Renal pelvis (tissue), 1 donor: ENCODE measurements at regions not wholly inside any gene's neighbourhood (a gene's known extent, or its start where the extent isn't known, plus 50 kb on each side); places are given as distances from the start of the nearest gene placed in this dataset.

Source experiments
- DNase-seq: peaks from one replicate; pipeline ENCODE4 v3.0.0-alpha.2; 2013

DNA sequence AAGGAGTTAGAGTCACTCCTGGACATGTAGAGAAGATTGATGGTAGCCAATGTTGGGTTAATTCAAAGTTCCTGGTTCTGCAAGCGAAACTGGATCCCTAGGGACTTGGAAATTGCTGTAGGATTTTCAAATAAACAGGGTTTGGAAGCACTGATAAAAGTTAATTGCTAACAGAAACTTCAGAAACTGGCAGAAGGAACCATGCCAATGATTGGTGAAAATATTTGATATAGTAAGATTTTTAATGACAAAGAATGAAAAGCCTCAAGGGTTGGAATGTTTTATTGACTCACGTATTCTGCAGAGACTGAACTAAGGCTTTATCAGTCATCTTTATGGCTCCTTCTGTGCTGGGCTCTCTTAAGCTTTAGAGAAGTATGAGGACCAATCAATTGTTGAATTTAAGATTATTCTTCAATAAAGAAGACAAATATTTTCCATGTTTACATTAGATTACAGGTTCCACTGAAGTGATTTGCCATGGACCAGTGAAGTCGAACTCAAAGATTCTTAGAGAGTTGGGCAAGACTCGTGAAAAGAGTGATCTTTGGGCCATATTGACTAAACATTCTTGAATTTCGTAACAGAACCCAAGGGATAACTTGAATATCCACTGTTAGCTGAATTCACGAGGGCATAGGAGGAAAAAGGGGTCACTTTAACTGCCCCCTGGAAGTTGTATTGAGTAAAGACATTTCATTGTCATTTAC is 371.4 kb downstream of the HDGFL1 start:
- peak; percentile 26 for DNase-seq

GRCh38 chr6:22942403-22942802 is 373.0 kb downstream of the HDGFL1 start:
- DNase-seq, result no peak

GRCh38 chr6:22943327-22943726 is 374.0 kb downstream of the HDGFL1 start:
- no peak for DNase-seq

DNA sequence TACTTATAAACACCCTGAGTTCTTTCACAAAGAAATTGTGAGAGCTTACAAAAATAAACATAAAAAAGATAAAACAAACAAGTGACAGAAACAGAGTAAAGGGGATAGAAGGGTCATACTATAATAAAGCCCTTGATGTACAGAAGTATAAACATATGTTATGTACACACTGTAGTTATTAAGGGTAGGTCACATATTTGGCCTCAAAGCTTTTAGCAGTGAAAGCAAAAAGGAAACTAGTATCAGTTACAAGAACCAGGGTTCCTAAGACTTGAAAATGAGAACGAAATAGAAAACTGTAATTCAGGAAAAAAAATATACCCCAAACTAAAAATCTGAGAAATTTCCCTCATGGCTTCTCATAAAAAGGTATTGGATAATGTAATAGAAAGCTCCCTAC is 380.6 kb downstream of the HDGFL1 start:
- no peak for DNase-seq

DNA sequence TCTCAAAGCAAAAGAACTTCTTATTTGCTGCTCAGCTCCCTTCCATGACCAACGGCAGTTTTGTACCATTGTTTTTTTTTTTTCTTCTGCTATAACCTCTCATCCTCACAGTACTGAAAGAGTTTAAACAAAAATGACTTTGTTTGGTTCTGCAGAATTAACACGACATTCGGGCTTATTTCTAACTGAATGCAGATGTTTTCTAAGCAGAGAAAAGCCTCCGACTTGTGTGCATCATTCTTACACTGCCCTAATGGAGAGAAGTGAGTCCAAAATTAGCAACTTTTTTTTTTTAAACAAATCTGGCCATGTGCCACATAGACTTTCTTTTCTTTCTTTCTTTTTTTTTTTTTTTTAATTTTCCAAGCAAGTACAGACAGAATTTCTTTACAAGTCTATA is 382.7 kb downstream of the HDGFL1 start:
- no peak for DNase-seq

GRCh38 chr6:22954749-22955385 is 385.5 kb downstream of the HDGFL1 start:
- no peak for DNase-seq

GRCh38 chr6:22956029-22956681 is 386.8 kb downstream of the HDGFL1 start:
- peak; percentile 62 for DNase-seq

GRCh38 chr6:22958677-22959076 is 389.3 kb downstream of the HDGFL1 start:
- DNase-seq, result no peak

GRCh38 chr6:22959571-22959970 is 390.2 kb downstream of the HDGFL1 start:
- DNase-seq, result no peak

DNA sequence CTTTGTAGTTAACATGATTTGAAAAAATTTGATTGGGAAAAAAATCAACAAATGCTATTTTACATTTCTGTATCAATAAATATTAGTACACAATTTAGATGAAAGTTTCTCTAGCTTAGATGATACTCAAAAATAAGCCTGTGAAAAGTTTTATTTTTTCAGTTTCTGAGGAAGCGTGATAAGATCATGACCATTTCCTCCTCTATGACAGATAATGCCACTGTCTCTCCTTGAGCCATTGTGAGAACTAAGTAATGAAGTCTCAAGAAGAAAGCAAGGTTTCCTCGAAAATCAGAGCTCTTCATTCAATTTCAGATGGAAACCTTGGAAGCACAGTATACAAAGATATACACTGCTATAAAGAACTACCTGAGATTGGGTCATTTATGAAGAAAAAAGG is 395.0 kb downstream of the HDGFL1 start:
- DNase-seq, result no peak

DNA sequence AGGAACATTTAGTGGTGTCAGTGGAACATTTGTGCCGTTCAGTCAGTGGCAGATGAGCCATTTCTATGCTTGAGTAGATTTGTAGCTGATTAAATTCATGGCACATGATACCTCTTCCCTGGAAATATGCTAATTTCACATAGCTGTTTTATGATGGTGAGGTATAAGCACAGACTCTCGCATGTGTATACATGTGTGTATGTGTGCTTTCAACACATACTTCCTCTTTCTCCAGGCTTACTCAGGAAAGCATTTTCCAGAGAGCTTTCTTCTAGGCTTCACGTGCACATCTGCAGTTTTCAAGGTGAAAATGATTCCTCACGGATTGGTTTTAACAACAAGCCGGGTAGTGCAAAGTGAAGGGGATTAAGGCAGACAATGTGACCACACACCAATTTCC is 396.5 kb downstream of the HDGFL1 start:
- no peak for DNase-seq

DNA sequence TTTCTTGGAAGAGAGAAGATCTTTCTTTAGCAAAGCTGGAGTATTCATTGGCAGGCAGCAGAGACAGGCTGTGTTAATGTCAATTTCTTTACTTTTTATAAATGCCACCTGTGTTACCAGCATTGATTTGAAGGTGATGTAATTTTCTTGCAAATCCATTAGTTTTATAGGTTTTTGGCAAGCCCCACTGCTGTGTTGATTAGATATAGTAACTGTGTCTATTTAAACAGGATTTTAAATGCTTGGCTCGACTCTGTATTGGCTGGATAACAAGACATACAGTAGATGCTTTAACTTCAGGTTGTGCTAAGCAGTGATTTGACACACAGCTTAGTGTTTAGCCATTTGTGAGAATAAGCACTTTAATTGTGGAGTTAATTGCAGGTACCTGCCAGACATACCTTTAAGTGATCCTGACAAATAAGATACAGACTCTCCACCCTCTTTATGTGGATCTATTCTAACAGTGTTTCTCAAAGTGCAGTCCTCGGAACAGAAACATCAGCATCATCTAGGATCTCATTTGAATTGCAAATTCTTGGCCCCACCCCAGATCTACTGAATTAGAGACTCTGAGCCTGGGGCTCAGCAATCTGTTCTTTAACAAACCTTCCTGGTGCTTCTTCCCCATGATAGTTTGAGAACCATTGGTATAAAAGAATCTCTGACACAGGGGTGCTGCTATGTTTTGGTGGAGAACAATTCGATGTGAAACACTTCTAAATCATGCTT is 397.5 kb downstream of the HDGFL1 start:
- no peak for DNase-seq

GRCh38 chr6:22970004-22970403 is 400.6 kb downstream of the HDGFL1 start:
- DNase-seq, result no peak

GRCh38 chr6:22972771-22973170 is 403.4 kb downstream of the HDGFL1 start:
- no peak for DNase-seq

GRCh38 chr6:22975079-22975478 is 405.7 kb downstream of the HDGFL1 start:
- DNase-seq, result no peak

- no peak for DNase-seq
Observed at GRCh38 chr6:22980446-22980845, 411.1 kb downstream of the HDGFL1 start.

DNA sequence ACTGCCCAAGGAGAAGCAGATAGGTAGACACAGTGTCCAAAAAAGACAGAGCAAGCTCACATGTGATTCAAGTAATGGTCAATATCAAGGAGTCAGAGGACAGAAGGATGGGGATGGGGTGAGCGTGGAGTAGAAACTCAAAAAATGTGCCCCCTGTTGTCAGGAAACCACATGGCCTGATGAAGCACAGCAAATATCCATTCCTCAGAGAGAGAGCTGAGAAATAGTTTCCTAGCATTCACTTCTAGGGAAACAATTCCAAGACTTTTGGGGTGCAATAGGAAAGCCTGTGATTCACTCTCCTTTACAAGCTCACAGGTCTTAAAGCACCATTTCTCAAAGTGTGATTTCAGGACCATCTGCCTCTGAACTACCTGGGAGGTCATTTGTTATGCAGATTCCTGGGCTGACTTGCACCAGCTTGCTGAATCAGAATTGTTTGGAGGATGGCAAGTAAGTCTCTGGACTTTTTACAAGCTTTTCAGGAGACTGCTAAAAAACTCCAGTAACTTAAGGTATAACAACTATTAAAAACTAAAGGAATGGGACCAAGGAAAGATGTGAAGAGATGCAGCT is 432.8 kb downstream of the HDGFL1 start:
- DNase-seq, result peak; percentile 23

GRCh38 chr6:23003671-23004467 is 434.5 kb downstream of the HDGFL1 start:
- peak; percentile 14 for DNase-seq

DNA sequence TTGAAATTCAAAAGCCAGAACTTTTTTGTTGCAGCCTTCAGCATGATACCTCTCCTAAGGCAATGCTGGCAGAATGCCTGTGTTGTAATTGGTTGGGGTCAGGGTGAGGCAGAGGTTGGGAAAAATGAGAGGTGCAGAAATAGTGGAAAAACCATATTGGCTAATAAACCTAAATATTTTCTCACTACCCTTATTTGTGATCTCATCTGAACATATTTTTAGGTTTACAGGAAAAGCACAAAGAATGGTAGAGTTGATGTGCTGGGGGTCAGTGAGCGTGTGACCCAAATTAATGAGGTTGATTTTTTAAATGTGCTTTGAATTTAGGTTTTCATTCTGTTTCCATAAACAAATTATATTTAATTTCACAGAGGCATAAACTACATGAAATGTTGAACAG is 437.3 kb downstream of the HDGFL1 start:
- no peak for DNase-seq

- no peak for DNase-seq
Observed at GRCh38 chr6:23011615-23012014, 442.2 kb downstream of the HDGFL1 start.

DNA sequence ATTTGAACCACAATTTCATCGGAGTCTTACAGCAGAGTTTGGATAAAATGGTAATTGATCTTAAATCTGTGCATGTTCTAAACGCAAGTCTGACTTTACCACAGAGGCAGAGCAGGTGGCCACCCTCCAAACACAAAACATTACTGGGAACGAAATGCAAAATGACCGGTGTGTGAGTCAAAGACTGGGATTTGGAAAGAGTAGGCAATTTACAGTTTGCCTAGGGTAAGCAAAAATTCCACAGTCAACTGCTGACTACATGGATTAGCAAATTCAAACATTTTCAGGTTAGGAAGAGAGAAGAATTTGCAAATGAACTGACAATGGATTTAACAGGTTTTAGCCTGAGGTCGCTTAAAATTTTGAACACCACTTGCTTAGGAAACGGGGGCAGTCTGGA is 444.4 kb downstream of the HDGFL1 start:
- no peak for DNase-seq
